Frontal cortex (tissue), 3 donors: ENCODE measurements at regions not wholly inside any gene's neighbourhood (a gene's known extent, or its start where the extent isn't known, plus 50 kb on each side); places are given as distances from the start of the nearest gene placed in this dataset.

Experiments
- DNase-seq, 2 donors: peaks; one replicate each; pipeline ENCODE4 v3.0.0; 2012; ENCODE audit warnings: low spot score in 2 of 2
- FAIRE-seq: peaks from 2 replicates; lab custom pipeline; 2012; peaks lifted over from hg19 to GRCh38; lab: Jason Lieb, UNC
- donor health status: control.
- donor health status: control.
- donor health status: control.

DNA sequence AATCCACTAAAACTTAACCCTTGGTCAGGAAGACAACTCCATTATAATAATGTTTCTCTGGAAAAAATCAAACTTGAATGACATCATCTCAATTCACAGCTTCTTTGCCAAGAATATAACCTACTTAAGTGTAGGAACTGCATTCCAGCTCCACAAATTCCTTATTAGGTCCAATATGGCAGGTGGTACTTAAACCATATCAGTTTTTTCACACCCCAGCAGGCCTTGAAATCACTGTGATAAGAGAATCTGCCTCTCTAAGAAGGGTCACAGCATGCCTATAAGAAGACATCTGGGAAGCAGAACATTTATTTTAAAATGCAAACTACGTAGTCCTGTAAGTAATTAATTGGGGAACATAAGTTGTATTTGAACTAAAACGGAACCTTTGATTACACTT, 687.8 kb downstream of the DIAPH3 start:
- no peak for DNase-seq
- FAIRE-seq: no peak

GRCh38 chr13:59476366-59476765, 687.4 kb downstream of the DIAPH3 start:
- no peak for DNase-seq

DNA sequence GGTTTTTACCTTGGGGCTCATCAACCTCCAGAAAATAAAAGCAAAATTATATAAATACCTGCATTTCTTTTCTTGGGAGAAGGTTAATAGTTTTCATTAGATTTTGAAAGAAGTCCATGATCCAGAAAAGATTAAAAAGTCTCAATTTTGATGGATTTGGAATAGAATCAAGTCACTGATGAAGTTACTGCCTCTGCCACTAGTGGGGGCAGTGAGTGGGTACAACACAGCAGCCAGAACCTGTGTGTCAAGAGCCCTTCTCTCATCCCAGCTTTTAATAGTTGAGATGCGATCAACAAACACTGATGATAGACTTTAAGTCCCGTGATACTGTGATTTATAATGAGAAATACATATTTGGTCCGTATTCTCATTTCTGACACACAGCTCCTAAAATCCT, 686.7 kb downstream of the DIAPH3 start:
- FAIRE-seq (no peak), DNase-seq (no peak)

More at GRCh38 chr13:59476366-59476765, 687.4 kb downstream of the DIAPH3 start:
- FAIRE-seq: no peak

DNA sequence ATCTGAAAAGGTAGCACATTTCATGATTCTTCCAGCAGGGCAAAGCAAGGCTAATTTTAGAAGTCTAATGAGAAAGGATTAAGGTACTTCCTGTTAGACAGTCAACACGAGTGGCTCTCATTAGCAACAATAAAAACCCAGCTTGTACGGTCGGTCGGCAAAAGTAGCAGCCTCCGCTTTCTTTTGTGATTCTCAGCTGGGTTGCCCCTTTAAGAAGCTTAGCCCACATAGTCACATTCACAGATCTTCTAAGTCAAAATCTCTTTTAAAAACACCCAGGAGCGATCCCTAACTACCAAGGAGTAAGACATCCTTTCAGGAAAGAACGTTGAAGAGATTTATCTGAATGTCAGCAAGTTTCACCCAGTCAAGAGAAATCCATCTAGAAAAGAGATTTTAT, 684.8 kb downstream of the DIAPH3 start:
- no peak for DNase-seq
- no peak for FAIRE-seq

- DNase-seq (no peak), FAIRE-seq (no peak)
Observed at GRCh38 chr13:59479629-59480028, 684.1 kb downstream of the DIAPH3 start.

DNA sequence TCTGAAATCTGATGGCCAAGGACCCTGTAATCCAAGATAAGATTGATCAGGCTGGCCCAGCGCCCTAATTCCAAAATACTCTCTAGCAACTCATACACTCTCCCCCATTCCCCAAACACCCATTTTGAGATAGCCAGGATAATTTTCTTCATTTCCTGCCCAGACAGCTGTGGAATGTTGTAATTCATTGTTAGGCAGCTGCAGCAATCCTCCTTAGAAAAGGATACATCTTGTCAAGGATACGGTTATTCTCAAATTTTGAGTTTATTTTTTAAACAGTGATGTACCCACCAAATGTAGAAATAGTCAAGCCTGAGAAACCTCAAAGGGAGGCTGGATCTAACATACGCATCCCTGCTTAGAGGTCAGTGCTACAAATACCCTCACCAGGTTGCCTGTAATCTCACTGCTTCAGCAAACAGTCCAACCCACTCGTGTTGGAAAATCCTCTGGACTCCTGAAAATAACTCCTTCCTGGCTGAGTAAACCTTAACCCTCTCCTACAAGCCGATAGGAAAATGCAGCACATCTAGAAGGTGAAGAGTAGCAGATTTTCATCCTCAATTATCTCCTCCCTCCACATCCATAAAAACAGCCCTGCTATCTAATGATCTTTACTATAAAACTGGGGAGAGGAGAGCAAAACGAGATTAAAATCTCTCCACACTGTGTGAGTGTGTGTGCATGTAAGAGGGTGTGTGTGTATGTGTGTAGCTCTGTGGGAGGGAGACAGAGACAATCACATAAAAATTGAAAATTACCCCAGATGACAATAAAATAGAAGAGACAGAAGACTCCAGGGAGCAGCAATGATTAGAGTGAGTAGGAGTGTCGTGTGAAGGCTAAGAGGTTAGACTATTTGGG, 683.1 kb downstream of the DIAPH3 start:
- DNase-seq (no peak), FAIRE-seq (no peak)

- FAIRE-seq: no peak
- no peak for DNase-seq
Observed at GRCh38 chr13:59483501-59484145, 680.1 kb downstream of the DIAPH3 start.

DNA sequence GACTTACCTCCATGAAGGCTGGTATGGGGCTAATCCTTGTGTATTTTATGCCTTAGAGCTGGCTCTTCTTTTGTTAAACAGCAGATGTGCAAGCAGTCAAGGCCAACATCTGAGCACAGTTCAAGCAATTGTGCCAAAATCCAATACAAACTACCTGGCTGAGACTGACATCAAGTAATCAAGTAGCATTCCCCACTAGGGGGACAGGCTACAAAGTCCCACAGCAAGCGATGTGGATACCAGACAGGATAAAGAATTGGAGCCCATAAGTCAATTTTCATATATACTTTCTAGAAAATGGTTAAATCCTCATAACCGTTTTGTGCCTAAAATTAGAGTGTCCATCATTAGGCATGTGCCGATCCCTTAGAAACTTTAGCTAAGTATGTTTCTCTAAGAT, 675.8 kb downstream of the DIAPH3 start:
- FAIRE-seq: no peak
- DNase-seq: no peak

DNA sequence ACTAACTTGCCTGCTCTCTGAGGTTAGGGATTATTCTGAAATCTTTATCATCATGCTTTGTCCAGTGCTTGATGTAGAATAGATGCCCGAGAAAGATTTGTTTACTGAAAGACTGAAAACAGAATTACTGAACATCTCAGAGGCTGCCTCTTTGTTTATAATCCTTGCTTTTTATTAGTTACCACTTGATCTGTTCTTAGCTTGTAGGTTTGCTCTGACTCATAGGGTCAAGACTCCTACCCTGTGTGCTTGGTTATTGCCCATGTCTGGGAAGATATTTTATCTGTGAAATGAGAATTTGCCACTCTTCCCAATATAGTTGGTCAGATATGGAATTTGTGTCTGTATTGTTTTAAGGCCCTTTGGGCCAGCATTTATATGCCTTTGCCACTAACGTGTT, 675.3 kb downstream of the DIAPH3 start:
- no peak for FAIRE-seq
- DNase-seq: no peak

GRCh38 chr13:59490651-59491050, 673.1 kb downstream of the DIAPH3 start:
- DNase-seq (no peak), FAIRE-seq (no peak)

GRCh38 chr13:59492030-59492636, 671.6 kb downstream of the DIAPH3 start:
- DNase-seq (no peak), FAIRE-seq (no peak)

- FAIRE-seq (no peak), DNase-seq (no peak)
Observed at GRCh38 chr13:59493436-59493965, 670.2 kb downstream of the DIAPH3 start.

DNA sequence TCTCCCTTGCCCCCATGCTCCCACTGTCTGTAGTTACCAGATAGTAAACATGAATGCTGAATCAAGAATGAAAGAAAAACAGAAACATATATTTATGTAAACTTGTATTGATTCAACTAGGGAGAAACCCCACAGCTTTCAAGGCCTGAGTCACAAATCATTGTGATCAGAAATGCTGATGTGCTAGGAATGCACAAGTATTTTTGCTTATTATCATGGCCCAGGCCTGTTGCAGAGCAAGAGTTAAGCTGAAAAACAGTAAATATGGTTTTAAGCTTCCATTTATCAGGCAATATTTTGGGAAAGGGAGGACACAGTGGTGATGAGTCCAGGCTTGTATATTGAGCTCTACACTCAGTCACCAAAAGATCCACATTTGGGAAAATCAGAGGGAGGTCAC, 669.6 kb downstream of the DIAPH3 start:
- DNase-seq: no peak
- FAIRE-seq: no peak

DNA sequence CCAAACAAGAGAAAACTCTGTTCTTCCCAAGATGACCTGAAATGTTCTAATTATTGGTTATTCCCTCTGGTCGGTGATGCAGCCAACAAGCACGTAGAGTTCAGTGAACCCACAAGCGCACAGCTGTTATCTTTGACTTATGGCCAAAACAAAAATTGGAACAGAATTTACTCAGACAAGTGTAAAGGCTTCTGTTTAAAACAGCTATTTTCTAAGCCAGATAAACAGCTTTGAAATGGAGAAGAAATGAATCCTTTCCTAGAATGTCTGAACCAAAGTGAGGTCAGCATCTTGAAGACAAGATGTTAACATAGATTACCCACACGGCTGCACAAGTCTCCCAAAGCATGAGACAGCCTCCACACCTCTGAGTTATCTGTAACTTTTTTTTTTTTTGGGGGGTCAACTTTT, 669.2 kb downstream of the DIAPH3 start:
- FAIRE-seq (no peak), DNase-seq (no peak)

GRCh38 chr13:59495299-59495698, 668.4 kb downstream of the DIAPH3 start:
- DNase-seq (no peak), FAIRE-seq (no peak)

GRCh38 chr13:59495936-59496512, 667.7 kb downstream of the DIAPH3 start:
- DNase-seq (no peak), FAIRE-seq (no peak)

DNA sequence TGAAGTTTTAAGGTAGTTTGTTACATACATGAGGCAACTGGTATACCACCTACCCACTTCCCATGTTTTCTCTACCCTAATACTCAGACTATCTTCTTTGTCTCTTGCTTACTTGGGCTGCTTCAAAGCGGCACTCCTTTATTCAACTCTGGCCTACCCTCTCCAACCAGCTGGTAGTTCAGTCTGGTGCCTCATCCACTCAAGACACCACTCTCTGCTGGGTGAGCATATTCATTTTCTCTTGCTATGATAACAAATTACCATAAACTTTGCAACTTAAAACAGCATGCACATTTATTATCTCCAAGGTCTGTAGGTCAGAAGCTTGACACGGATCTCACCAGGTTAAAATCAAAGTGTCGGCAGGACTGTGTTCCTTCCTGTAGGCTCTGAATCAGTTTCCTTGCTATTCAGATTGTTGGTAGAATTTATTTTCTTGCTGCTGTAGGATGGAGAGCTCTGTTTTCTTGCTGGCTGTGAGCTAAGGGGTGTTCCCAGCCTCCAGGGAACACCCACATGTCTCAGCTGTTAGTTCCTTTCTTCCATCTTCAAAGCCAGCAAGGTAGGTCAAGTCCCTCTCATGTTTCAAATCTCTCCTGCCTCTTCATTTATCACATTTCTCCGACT, 666.0 kb downstream of the DIAPH3 start:
- FAIRE-seq: no peak

DNA sequence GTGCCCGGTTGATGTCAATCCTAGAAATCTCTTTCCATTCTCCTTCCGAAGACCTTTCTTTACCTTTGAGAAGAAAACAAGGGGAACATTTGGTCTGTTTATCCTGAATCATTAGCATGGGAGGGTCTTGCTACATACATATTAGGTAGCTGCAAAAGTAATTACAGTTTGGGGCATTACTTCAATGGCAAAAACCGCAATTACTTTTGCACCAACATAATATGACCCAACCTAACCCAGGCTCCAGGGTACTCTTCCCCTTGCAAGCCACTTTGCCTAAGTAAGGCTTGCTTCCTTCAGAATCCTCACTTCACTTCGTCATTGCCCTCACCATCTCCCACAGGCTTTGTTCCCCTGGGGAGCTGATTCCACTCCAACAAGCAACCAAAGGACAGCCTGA, 662.7 kb downstream of the DIAPH3 start:
- DNase-seq: no peak
- no peak for FAIRE-seq

More for the DNA sequence above, 666.0 kb downstream of the DIAPH3 start:
- DNase-seq: peak in 1 of 2 donors; percentile 14

DNA sequence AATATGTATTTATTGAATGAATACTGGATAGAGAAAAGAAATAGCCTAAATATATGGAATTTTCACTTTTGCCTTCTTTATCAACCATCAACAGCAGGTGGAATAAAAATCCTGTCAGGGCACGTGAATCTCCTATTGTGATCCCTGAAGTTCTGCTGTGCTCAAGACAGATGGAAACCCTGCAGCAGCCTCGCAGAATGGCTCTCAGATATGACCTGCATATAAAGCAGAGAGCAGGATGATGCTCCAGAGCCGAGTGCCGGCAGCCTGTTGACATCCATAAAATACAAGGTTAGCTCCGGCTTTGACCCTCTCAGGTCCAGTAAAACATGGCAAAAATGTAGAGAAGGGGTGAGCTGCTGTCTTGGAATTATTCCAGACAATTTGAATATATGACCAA, 659.3 kb downstream of the DIAPH3 start:
- FAIRE-seq (no peak), DNase-seq (no peak)

GRCh38 chr13:59510386-59510785, 653.3 kb downstream of the DIAPH3 start:
- no peak for DNase-seq
- FAIRE-seq: no peak
